ENCODE measurements at regions not wholly inside any gene's neighbourhood (a gene's known extent, or its start where the extent isn't known, plus 50 kb on each side); places are given as distances from the start of the nearest gene placed in this dataset.

GRCh38 chr4:178102139-178102538 lies 659.9 kb upstream of the AGA start:
- no peaks in the 10 kb centered on the region for H3K36me3 ChIP-seq
- DNase-seq (no peak), ATAC-seq (no peak)
- intact Hi-C loops (cut with DNase I) = no loop called here
- no peak overlapping the region for H3K27ac ChIP-seq
- TF ChIP-seq POLR2A (IDR thresholded peaks at IDR 0.05) = no peak
- TF ChIP-seq CTCF (IDR thresholded peaks at IDR 0.05) = no peak
- no peaks in the 10 kb centered on the region for H3K4me1 ChIP-seq
- H3K27me3 ChIP-seq = no peaks in the 10 kb centered on the region
- no peak overlapping the region for H3K4me3 ChIP-seq
- H3K9me3 ChIP-seq = peaks cover 0 to 11% (median 0%) of the 10 kb centered on the region in 12 donors
- WGBS, 4 donors = 74 to 87% (median 78%) methylated on average over 5 of the region's 5 CpGs

- ATAC-seq (no peak), DNase-seq (no peak)
- Histone ChIP-seq H3K9me3 (peaks cover 0 to 11% (median 0%) of the 10 kb centered on the region in 12 donors), H3K4me1 (no peaks in the 10 kb centered on the region), H3K27ac (no peak overlapping the region), H3K4me3 (no peak overlapping the region), H3K36me3 (no peaks in the 10 kb centered on the region), H3K27me3 (no peaks in the 10 kb centered on the region)
- TF ChIP-seq CTCF (IDR thresholded peaks at IDR 0.05) (no peak), POLR2A (IDR thresholded peaks at IDR 0.05) (no peak)
- intact Hi-C loops (cut with DNase I) = no loop called here
- 77 to 91% (median 80%) methylated on average over 2 of the region's 2 CpGs for WGBS, 4 donors
Measured at GRCh38 chr4:178105242-178105641, 663.0 kb upstream of the AGA start.

GRCh38 chr4:178136736-178137345 lies 694.6 kb upstream of the AGA start:
- DNase-seq = no peak
- no peak overlapping the region for H3K4me3 ChIP-seq
- 91 to 94% (median 91%) methylated on average over 4 to 19 of the region's 19 CpGs for WGBS, 4 donors
- H3K4me1 ChIP-seq = no peaks in the 10 kb centered on the region
- no peak for ATAC-seq
- TF ChIP-seq POLR2A (IDR thresholded peaks at IDR 0.05) = no peak
- no peak for TF ChIP-seq CTCF (IDR thresholded peaks at IDR 0.05)
- no peaks in the 10 kb centered on the region for H3K27me3 ChIP-seq
- H3K9me3 ChIP-seq = peaks cover 0 to 14% (median 0%) of the 10 kb centered on the region in 12 donors
- intact Hi-C loops (cut with DNase I) = no loop called here
- no peak overlapping the region for H3K27ac ChIP-seq
- no peaks in the 10 kb centered on the region for H3K36me3 ChIP-seq

GRCh38 chr4:178137732-178138471 lies 695.7 kb upstream of the AGA start:
- WGBS, 4 donors = 92 to 93% (median 93%) methylated on average over 18 to 22 of the region's 22 CpGs

More at GRCh38 chr4:178137732-178138471, 695.7 kb upstream of the AGA start:
- no peak overlapping the region for H3K27ac ChIP-seq
- intact Hi-C loops (cut with DNase I) = no loop called here
- no peak overlapping the region for H3K4me3 ChIP-seq
- no peaks in the 10 kb centered on the region for H3K4me1 ChIP-seq
- TF ChIP-seq POLR2A (IDR thresholded peaks at IDR 0.05) (no peak), CTCF (IDR thresholded peaks at IDR 0.05) (no peak)
- no peaks in the 10 kb centered on the region for H3K36me3 ChIP-seq
- no peaks in the 10 kb centered on the region for H3K27me3 ChIP-seq
- H3K9me3 ChIP-seq = peaks cover 0 to 14% (median 0%) of the 10 kb centered on the region in 12 donors
- ATAC-seq (no peak), DNase-seq (no peak)

All from heart left ventricle (tissue), 16 donors.